Mesothelial cell of epicardium (in vitro differentiated cells): ENCODE measurements at regions not wholly inside any gene's neighbourhood (a gene's known extent, or its start where the extent isn't known, plus 50 kb on each side); places are given as distances from the start of the nearest gene placed in this dataset.
A peak's percentile ranks its signal among the peaks of the same experiment; 100 is the strongest.

Source experiments
- DNase-seq, 2 experiments: peaks; one replicate each; pipeline ENCODE4 v3.0.0; 2021; ENCODE audit warnings: low spot score in 2 of 2; ENCODE audit not compliant: unreplicated experiment in 2 of 2
- H3K27ac Mint-ChIP-seq: 2 replicates; pipeline ENCODE4 v1.8.0; 2021; ENCODE audit warnings: mixed read lengths
- H3K27me3 Mint-ChIP-seq: 2 replicates; pipeline ENCODE4 v1.8.0; 2021; ENCODE audit warnings: low read depth, mixed read lengths
- H3K36me3 Mint-ChIP-seq: 2 replicates; pipeline ENCODE4 v1.8.0; 2021; ENCODE audit warnings: mixed read lengths
- H3K4me1 Mint-ChIP-seq: 2 replicates; pipeline ENCODE4 v1.8.0; 2021; ENCODE audit warnings: mixed read lengths
- H3K4me3 Mint-ChIP-seq: 2 replicates; pipeline ENCODE4 v1.8.0; 2021; ENCODE audit warnings: mild to moderate bottlenecking, moderate library complexity, mixed read lengths
- H3K9me3 Mint-ChIP-seq: 2 replicates; pipeline ENCODE4 v1.8.0; 2021; ENCODE audit warnings: mixed read lengths
- CTCF ChIP-seq: fragments of 200-600 bp; sonication (generic); IDR thresholded peaks from one replicate; pipeline ENCODE4 v1.5.0; 2021; ENCODE audit warnings: antibody characterized with exemption; ENCODE audit not compliant: unreplicated experiment

- Mint-ChIP-seq H3K4me3 (no peak overlapping the region), H3K9me3 (peaks cover 5% of the 10 kb centered on the region), H3K4me1 (peaks cover 24% of the 10 kb centered on the region), H3K27me3 (no peaks in the 10 kb centered on the region), H3K27ac (peak overlapping the region; percentile 23), H3K36me3 (no peaks in the 10 kb centered on the region)
- DNase-seq: no peak
- TF ChIP-seq CTCF: no peak
Observed at GRCh38 chr13:31627097-31627845, 112.1 kb upstream of the RXFP2 start.

GRCh38 chr13:31629085-31629780 is 110.1 kb upstream of the RXFP2 start:
- DNase-seq: no peak
- H3K27me3 Mint-ChIP-seq: no peaks in the 10 kb centered on the region
- no peak overlapping the region for H3K4me3 Mint-ChIP-seq
- H3K36me3 Mint-ChIP-seq: no peaks in the 10 kb centered on the region
- no peak overlapping the region for H3K27ac Mint-ChIP-seq
- TF ChIP-seq CTCF: no peak
- peaks cover 24% of the 10 kb centered on the region for H3K4me1 Mint-ChIP-seq
- H3K9me3 Mint-ChIP-seq: peaks cover 13% of the 10 kb centered on the region

GRCh38 chr13:31631071-31631470 is 108.3 kb upstream of the RXFP2 start:
- Mint-ChIP-seq H3K27me3 (no peaks in the 10 kb centered on the region), H3K4me1 (peaks cover 23% of the 10 kb centered on the region), H3K36me3 (peaks cover 2% of the 10 kb centered on the region), H3K27ac (no peak overlapping the region), H3K9me3 (peaks cover 25% of the 10 kb centered on the region), H3K4me3 (no peak overlapping the region)
- no peak for DNase-seq
- TF ChIP-seq CTCF: no peak

- peaks cover 17% of the 10 kb centered on the region for H3K4me1 Mint-ChIP-seq
- TF ChIP-seq CTCF: no peak
- peaks cover 32% of the 10 kb centered on the region for H3K9me3 Mint-ChIP-seq
- peaks cover 2% of the 10 kb centered on the region for H3K36me3 Mint-ChIP-seq
- H3K4me3 Mint-ChIP-seq: no peak overlapping the region
- no peak overlapping the region for H3K27ac Mint-ChIP-seq
- H3K27me3 Mint-ChIP-seq: no peaks in the 10 kb centered on the region
- no peak for DNase-seq
Observed at GRCh38 chr13:31631746-31632145, 107.6 kb upstream of the RXFP2 start.

- H3K4me3 Mint-ChIP-seq: no peak overlapping the region
- H3K27me3 Mint-ChIP-seq: no peaks in the 10 kb centered on the region
- H3K36me3 Mint-ChIP-seq: peaks cover 4% of the 10 kb centered on the region
- no peak overlapping the region for H3K27ac Mint-ChIP-seq
- no peak for DNase-seq
- TF ChIP-seq CTCF: no peak
- H3K9me3 Mint-ChIP-seq: peaks cover 47% of the 10 kb centered on the region
- no peaks in the 10 kb centered on the region for H3K4me1 Mint-ChIP-seq
Observed at GRCh38 chr13:31638577-31638976, 100.7 kb upstream of the RXFP2 start.
